GM12865 (cell line): ENCODE measurements at regions not wholly inside any gene's neighbourhood (a gene's known extent, or its start where the extent isn't known, plus 50 kb on each side); places are given as distances from the start of the nearest gene placed in this dataset.
"Not testable (repeated sequence)": the region's sequence is repeated elsewhere in the genome, so short reads cannot be mapped to it uniquely, and the experiment has no call there.

Experiments used
- DNase-seq: peaks from one replicate; pipeline ENCODE4 v3.0.0; 2010; ENCODE audit warnings: low read depth
- H3K4me3 ChIP-seq: 2 replicates; pipeline ENCODE4 v1.5.1; 2011; ENCODE audit warnings: mild to moderate bottlenecking, low read depth, low read length, control low read depth
- CTCF ChIP-seq: IDR thresholded peaks from 2 replicates; pipeline ENCODE4 v1.5.1; 2011; ENCODE audit warnings: low read length, control low read depth, low read depth, inconsistent platforms; ENCODE audit not compliant: insufficient read depth; ENCODE audit errors: missing control alignments

- TF ChIP-seq CTCF: no peak
- no peak for DNase-seq
Observed at GRCh38 chr13:50494138-50494537, 349.4 kb downstream of the DLEU7 start.

GRCh38 chr13:50503212-50503611 is 340.3 kb downstream of the DLEU7 start:
- H3K4me3 ChIP-seq, DNase-seq: not testable (repeated sequence)

More at GRCh38 chr13:50494138-50494537, 349.4 kb downstream of the DLEU7 start:
- H3K4me3 ChIP-seq: no peak overlapping the region

GRCh38 chr13:50509167-50509566 is 334.3 kb downstream of the DLEU7 start:
- H3K4me3 ChIP-seq: no peak overlapping the region
- no peak for TF ChIP-seq CTCF
- DNase-seq: no peak

GRCh38 chr13:50509771-50510441 is 333.6 kb downstream of the DLEU7 start:
- no peak overlapping the region for H3K4me3 ChIP-seq
- DNase-seq: no peak
- TF ChIP-seq CTCF: no peak

GRCh38 chr13:50510885-50511545 is 332.5 kb downstream of the DLEU7 start:
- H3K4me3 ChIP-seq, DNase-seq: not testable (repeated sequence)

GRCh38 chr13:50511877-50512341 is 331.6 kb downstream of the DLEU7 start:
- peak; percentile 46 for DNase-seq
- peak overlapping the region; percentile 49 for H3K4me3 ChIP-seq
- TF ChIP-seq CTCF: no peak

- peak overlapping the region; percentile 49 for H3K4me3 ChIP-seq
- DNase-seq: peak; percentile 79
- no peak for TF ChIP-seq CTCF
Observed at GRCh38 chr13:50512474-50513299, 330.8 kb downstream of the DLEU7 start.
